ENCODE measurements at regions not wholly inside any gene's neighbourhood (a gene's known extent, or its start where the extent isn't known, plus 50 kb on each side); places are given as distances from the start of the nearest gene placed in this dataset.

- peak; percentile 5 for DNase-seq (ENCODE audit: low read depth)
Measured at GRCh38 chr5:133738271-133738670, 125.9 kb upstream of the FSTL4 start.

GRCh38 chr5:133736512-133736911 is 124.2 kb upstream of the FSTL4 start:
- no peak for DNase-seq (ENCODE audit: low read depth)

GRCh38 chr5:133735346-133735745 is 123.0 kb upstream of the FSTL4 start:
- DNase-seq (ENCODE audit: low read depth), result peak; percentile 41

GRCh38 chr5:133734916-133735315 is 122.6 kb upstream of the FSTL4 start:
- DNase-seq (ENCODE audit: low read depth), result no peak

- DNase-seq (ENCODE audit: low read depth), result no peak
Measured at GRCh38 chr5:133732536-133732935, 120.2 kb upstream of the FSTL4 start.

- no peak for DNase-seq (ENCODE audit: low read depth)
Measured at GRCh38 chr5:133731951-133732350, 119.6 kb upstream of the FSTL4 start.

- no peak for DNase-seq (ENCODE audit: low read depth)
Measured at GRCh38 chr5:133730866-133731265, 118.5 kb upstream of the FSTL4 start.

GRCh38 chr5:133730346-133730745 is 118.0 kb upstream of the FSTL4 start:
- DNase-seq (ENCODE audit: low read depth), result no peak

GRCh38 chr5:133729800-133730199 is 117.5 kb upstream of the FSTL4 start:
- DNase-seq (ENCODE audit: low read depth), result no peak

- DNase-seq (ENCODE audit: low read depth), result no peak
Measured at GRCh38 chr5:133728475-133728874, 116.1 kb upstream of the FSTL4 start.

- no peak for DNase-seq (ENCODE audit: low read depth)
Measured at GRCh38 chr5:133727636-133728035, 115.3 kb upstream of the FSTL4 start.

- DNase-seq (ENCODE audit: low read depth), result no peak
Measured at GRCh38 chr5:133723651-133724366, 111.5 kb upstream of the FSTL4 start.

- no peak for DNase-seq (ENCODE audit: low read depth)
Measured at GRCh38 chr5:133723126-133723525, 110.8 kb upstream of the FSTL4 start.

- DNase-seq (ENCODE audit: low read depth), result no peak
Measured at GRCh38 chr5:133721365-133721764, 109.0 kb upstream of the FSTL4 start.

GRCh38 chr5:133718457-133718856 is 106.1 kb upstream of the FSTL4 start:
- no peak for DNase-seq (ENCODE audit: low read depth)

GRCh38 chr5:133716532-133717183 is 104.3 kb upstream of the FSTL4 start:
- DNase-seq (ENCODE audit: low read depth), result no peak

- DNase-seq (ENCODE audit: low read depth), result no peak
Measured at GRCh38 chr5:133715616-133716015, 103.3 kb upstream of the FSTL4 start.

GRCh38 chr5:133715216-133715615 is 102.9 kb upstream of the FSTL4 start:
- no peak for DNase-seq (ENCODE audit: low read depth)

- no peak for DNase-seq (ENCODE audit: low read depth)
Measured at GRCh38 chr5:133714161-133714915, 102.0 kb upstream of the FSTL4 start.

- no peak for DNase-seq (ENCODE audit: low read depth)
Measured at GRCh38 chr5:133713751-133714150, 101.4 kb upstream of the FSTL4 start.

GRCh38 chr5:133713209-133713608 is 100.9 kb upstream of the FSTL4 start:
- no peak for DNase-seq (ENCODE audit: low read depth)

- no peak for DNase-seq (ENCODE audit: low read depth)
Measured at GRCh38 chr5:133712562-133712961, 100.2 kb upstream of the FSTL4 start.

GRCh38 chr5:133709209-133709725 is 96.9 kb upstream of the FSTL4 start:
- no peak for DNase-seq (ENCODE audit: low read depth)
